DOHH2 (cell line): ENCODE measurements at regions not wholly inside any gene's neighbourhood (a gene's known extent, or its start where the extent isn't known, plus 50 kb on each side); places are given as distances from the start of the nearest gene placed in this dataset.

Source experiments
- H3F3A ChIP-seq: fragments of 200-600 bp; sonication (generic), shearing (Covaris generic); 2 replicates; pipeline ENCODE4 v1.6.0; 2016; ENCODE audit warnings: antibody characterized with exemption, mild to moderate bottlenecking; ENCODE audit not compliant: control insufficient read depth, insufficient read depth
- H3K27ac ChIP-seq: fragments of 200-600 bp; sonication (generic); 2 replicates; pipeline ENCODE4 v1.5.1; 2014; ENCODE audit warnings: low read depth, mild to moderate bottlenecking, low read length, moderate library complexity
- H3K27me3 ChIP-seq: fragments of 200-600 bp; sonication (generic); 2 replicates; pipeline ENCODE4 v1.6.1; 2014; ENCODE audit warnings: mild to moderate bottlenecking, low read length, mixed read lengths; ENCODE audit not compliant: control insufficient read depth
- H3K36me3 ChIP-seq: fragments of 200-600 bp; sonication (generic); 2 replicates; pipeline ENCODE4 v1.6.1; 2014; ENCODE audit warnings: mild to moderate bottlenecking, low read length, moderate library complexity, mixed read lengths; ENCODE audit not compliant: control insufficient read depth
- H3K4me1 ChIP-seq: fragments of 200-600 bp; sonication (generic); 2 replicates; pipeline ENCODE4 v1.6.1; 2014; ENCODE audit warnings: mild to moderate bottlenecking, low read length, mixed read lengths; ENCODE audit not compliant: control insufficient read depth
- H3K4me2 ChIP-seq: fragments of 200-600 bp; sonication (generic); 2 replicates; pipeline ENCODE4 v1.6.0; 2014; ENCODE audit warnings: mild to moderate bottlenecking, low read length, moderate library complexity
- H3K4me3 ChIP-seq: fragments of 200-600 bp; sonication (generic); 2 replicates; pipeline ENCODE4 v1.5.1; 2014; ENCODE audit warnings: mild to moderate bottlenecking, low read length, mixed read lengths
- H3K79me2 ChIP-seq: fragments of 200-600 bp; sonication (generic); 2 replicates; pipeline ENCODE4 v1.6.1; 2014; ENCODE audit warnings: mild to moderate bottlenecking, low read length, mixed read lengths; ENCODE audit not compliant: control insufficient read depth
- H3K9me2 ChIP-seq: fragments of 200-600 bp; sonication (generic); replicated peaks from 2 replicates; pipeline ENCODE4 v1.6.1; 2014; ENCODE audit warnings: mild to moderate bottlenecking, low read length, mixed read lengths; ENCODE audit not compliant: control insufficient read depth
- H3K9me3 ChIP-seq: fragments of 200-600 bp; sonication (generic); 2 replicates; pipeline ENCODE4 v1.6.1; 2014; ENCODE audit warnings: antibody characterized with exemption, low read length, mixed read lengths; ENCODE audit not compliant: control insufficient read depth, insufficient read depth
- H4K20me1 ChIP-seq: fragments of 200-600 bp; sonication (generic); 2 replicates; pipeline ENCODE4 v1.6.0; 2014; ENCODE audit warnings: low read depth, mild to moderate bottlenecking, antibody characterized with exemption, low read length, moderate library complexity; ENCODE audit not compliant: control insufficient read depth, insufficient read depth
- CTCF ChIP-seq: fragments of 200-600 bp; sonication (generic); IDR thresholded peaks from one replicate; pipeline ENCODE4 v1.5.1; 2014; ENCODE audit warnings: antibody characterized with exemption, mild to moderate bottlenecking, low read depth, low read length; ENCODE audit not compliant: poor library complexity, severe bottlenecking
- EZH2phosphoT487 ChIP-seq: fragments of 200-600 bp; sonication (generic); IDR thresholded peaks from 2 replicates; pipeline ENCODE4 v1.6.1; 2017; ENCODE audit warnings: borderline replicate concordance, mild to moderate bottlenecking, antibody characterized with exemption, low read length, moderate library complexity, mixed read lengths

GRCh38 chr20:7330850-7331249 lies 563.4 kb downstream of the BMP2 start:
- H3K4me1 ChIP-seq: no peaks in the 10 kb centered on the region
- H3K9me3 ChIP-seq: no peaks in the 10 kb centered on the region
- H3K9me2 ChIP-seq: no peaks in the 10 kb centered on the region
- H4K20me1 ChIP-seq: no peaks in the 10 kb centered on the region
- no peak overlapping the region for H3K27ac ChIP-seq
- no peaks in the 10 kb centered on the region for H3K36me3 ChIP-seq
- H3K4me2 ChIP-seq: no peak overlapping the region
- H3K27me3 ChIP-seq: no peaks in the 10 kb centered on the region
- no peaks in the 10 kb centered on the region for H3F3A ChIP-seq
- H3K4me3 ChIP-seq: no peak overlapping the region
- H3K79me2 ChIP-seq: no peaks in the 10 kb centered on the region
- TF ChIP-seq EZH2phosphoT487 (no peak), CTCF (no peak)

- TF ChIP-seq EZH2phosphoT487 (no peak), CTCF (no peak)
- no peaks in the 10 kb centered on the region for H3K9me2 ChIP-seq
- no peaks in the 10 kb centered on the region for H3K4me1 ChIP-seq
- no peak overlapping the region for H3K4me2 ChIP-seq
- H3K27me3 ChIP-seq: no peaks in the 10 kb centered on the region
- H3F3A ChIP-seq: no peaks in the 10 kb centered on the region
- no peak overlapping the region for H3K27ac ChIP-seq
- no peaks in the 10 kb centered on the region for H3K9me3 ChIP-seq
- H3K36me3 ChIP-seq: no peaks in the 10 kb centered on the region
- no peaks in the 10 kb centered on the region for H3K79me2 ChIP-seq
- H3K4me3 ChIP-seq: no peak overlapping the region
- no peaks in the 10 kb centered on the region for H4K20me1 ChIP-seq
These were observed 564.7 kb downstream of the BMP2 start for GRCh38 chr20:7332169-7332568.

GRCh38 chr20:7333841-7334240 lies 566.4 kb downstream of the BMP2 start:
- Histone ChIP-seq H3K4me2 (no peak overlapping the region), H4K20me1 (no peaks in the 10 kb centered on the region), H3K27me3 (no peaks in the 10 kb centered on the region), H3K4me1 (no peaks in the 10 kb centered on the region), H3K79me2 (no peaks in the 10 kb centered on the region), H3K27ac (no peak overlapping the region), H3K36me3 (no peaks in the 10 kb centered on the region), H3K9me2 (no peaks in the 10 kb centered on the region), H3F3A (no peaks in the 10 kb centered on the region), H3K9me3 (no peaks in the 10 kb centered on the region), H3K4me3 (no peak overlapping the region)
- TF ChIP-seq CTCF (no peak), EZH2phosphoT487 (no peak)

- Histone ChIP-seq H3K27me3 (no peaks in the 10 kb centered on the region; the same call in 1 of the 2 replicates), H3K4me1 (no peaks in the 10 kb centered on the region), H3K9me2 (no peaks in the 10 kb centered on the region), H3K36me3 (no peaks in the 10 kb centered on the region), H3K79me2 (no peaks in the 10 kb centered on the region), H3F3A (no peaks in the 10 kb centered on the region), H3K4me2 (no peak overlapping the region), H3K4me3 (no peak overlapping the region), H3K9me3 (no peaks in the 10 kb centered on the region), H3K27ac (no peak overlapping the region), H4K20me1 (no peaks in the 10 kb centered on the region)
- no peak for TF ChIP-seq EZH2phosphoT487
- TF ChIP-seq CTCF: no peak
These were observed 578.5 kb downstream of the BMP2 start for GRCh38 chr20:7346026-7346425.
